Hippocampal formation (tissue), 2 donors: ENCODE measurements at regions not wholly inside any gene's neighbourhood (a gene's known extent, or its start where the extent isn't known, plus 50 kb on each side); places are given as distances from the start of the nearest gene placed in this dataset.

Experiments
- DNase-seq, 2 donors: peaks; one replicate each; lab custom pipeline; 2025; lab: John Stamatoyannopoulos, UW

DNA sequence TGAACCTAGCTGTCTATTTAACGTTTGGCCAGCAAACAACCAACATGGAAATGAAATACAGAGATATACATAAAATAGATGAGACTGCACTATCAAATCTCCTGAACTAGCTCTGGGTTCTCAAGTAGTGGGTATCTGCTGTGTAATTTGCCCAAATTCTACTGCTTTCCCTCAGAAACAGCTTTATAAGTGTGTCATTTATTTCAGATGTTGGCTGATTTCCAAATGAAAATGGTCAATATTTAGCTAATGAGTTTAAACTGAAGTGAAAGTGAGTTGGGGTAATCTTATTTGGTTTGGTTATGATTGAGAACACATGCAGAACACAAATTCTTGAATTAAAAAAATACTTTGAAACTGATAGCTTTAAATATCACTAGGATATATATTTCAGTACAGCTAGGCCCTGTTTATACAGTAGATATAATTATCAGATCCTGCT, 601.7 kb upstream of the CXADR start:
- DNase-seq, result no peak

- DNase-seq, result no peak
Measured at GRCh38 chr21:16912075-16912474, 600.8 kb upstream of the CXADR start.

GRCh38 chr21:16913010-16913409, 599.8 kb upstream of the CXADR start:
- no peak for DNase-seq

GRCh38 chr21:16928439-16928838, 584.4 kb upstream of the CXADR start:
- DNase-seq, result no peak

DNA sequence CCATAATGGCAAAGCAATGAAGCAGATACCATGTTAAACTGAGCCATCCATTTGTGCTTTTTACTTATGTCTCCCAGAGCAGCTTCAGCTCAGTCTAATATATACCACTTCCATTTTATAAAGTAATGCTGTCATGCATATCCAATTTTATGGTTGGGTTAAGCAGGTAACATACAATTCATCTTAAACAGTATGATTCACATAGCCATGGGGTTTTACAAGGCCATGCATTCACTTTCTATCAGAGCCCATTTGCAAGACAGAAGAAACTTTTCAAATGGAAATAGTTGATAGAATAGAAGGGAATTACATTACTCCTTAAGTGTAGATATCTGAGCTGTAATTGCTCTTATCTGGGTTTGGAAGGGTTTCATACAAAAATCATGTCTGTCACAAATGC, 580.5 kb upstream of the CXADR start:
- no peak for DNase-seq

GRCh38 chr21:16942703-16943102, 570.1 kb upstream of the CXADR start:
- no peak for DNase-seq

- DNase-seq, result no peak
Measured at GRCh38 chr21:16943231-16943630, 569.6 kb upstream of the CXADR start.

- DNase-seq, result no peak
Measured at GRCh38 chr21:16945580-16945979, 567.3 kb upstream of the CXADR start.

GRCh38 chr21:16956824-16957223, 556.0 kb upstream of the CXADR start:
- DNase-seq, result no peak

DNA sequence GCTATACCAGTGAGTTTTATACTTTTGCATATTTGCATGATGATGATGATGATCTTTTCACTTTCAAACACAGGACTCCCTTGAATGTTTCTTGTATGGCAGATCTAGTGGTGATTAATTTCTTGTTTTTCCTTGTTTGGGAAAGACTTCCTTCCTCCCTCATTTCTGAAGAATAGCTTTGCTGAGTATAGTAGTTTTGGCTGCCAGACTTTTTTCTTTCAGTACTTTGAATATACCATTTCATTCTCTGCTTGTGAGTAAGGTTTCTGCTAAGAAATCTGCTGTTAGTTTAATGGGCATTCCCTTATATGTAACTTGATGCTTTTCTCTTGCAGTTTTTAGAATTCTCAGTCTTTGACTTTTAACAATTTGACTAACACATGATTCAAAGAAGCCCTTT, 547.4 kb upstream of the CXADR start:
- no peak for DNase-seq

GRCh38 chr21:16968436-16968835, 544.4 kb upstream of the CXADR start:
- DNase-seq, result no peak

DNA sequence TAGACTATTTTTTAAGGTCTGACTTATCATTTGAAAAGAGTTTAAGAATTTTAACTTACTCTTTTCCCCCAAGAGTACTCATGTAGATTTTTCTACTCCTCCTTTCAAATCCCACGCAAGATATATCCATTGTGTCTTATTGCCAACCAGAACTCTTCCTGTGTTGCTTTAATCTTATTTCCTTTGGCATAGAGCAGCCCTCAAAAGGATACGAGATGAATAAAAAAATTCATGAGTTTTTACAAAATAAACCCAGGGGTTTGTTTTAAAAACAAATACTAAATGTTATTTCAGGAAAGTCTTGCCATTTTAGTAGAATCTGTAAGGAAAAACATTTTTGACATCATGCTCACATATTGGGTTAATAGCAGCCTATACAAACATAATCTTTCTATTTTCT, 543.2 kb upstream of the CXADR start:
- no peak for DNase-seq

DNA sequence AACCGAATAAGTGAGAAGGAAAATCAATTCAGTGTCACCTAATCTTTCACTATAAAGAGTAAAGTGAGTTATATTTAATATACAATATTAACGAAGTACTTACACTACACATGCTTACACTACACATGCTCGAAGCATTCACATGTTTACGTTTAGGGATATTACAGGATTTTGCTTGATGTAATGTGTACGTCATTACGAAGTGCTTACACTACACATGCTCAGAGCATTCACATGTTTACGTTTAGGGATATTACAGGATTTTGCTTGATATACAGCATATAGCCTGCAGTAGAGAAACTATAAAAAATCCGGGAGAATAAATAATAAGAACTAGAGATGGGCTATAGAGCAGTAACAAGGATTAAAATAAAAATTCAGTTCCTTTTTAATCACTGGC, 538.8 kb upstream of the CXADR start:
- DNase-seq, result no peak

GRCh38 chr21:16976193-16976592, 536.6 kb upstream of the CXADR start:
- no peak for DNase-seq

- peak in 1 of 2 donors; percentile 12 for DNase-seq
Measured at GRCh38 chr21:16978309-16978895, 534.4 kb upstream of the CXADR start.

- no peak for DNase-seq
Measured at GRCh38 chr21:16979574-16979973, 533.3 kb upstream of the CXADR start.

GRCh38 chr21:16983420-16983819, 529.4 kb upstream of the CXADR start:
- DNase-seq, result no peak

DNA sequence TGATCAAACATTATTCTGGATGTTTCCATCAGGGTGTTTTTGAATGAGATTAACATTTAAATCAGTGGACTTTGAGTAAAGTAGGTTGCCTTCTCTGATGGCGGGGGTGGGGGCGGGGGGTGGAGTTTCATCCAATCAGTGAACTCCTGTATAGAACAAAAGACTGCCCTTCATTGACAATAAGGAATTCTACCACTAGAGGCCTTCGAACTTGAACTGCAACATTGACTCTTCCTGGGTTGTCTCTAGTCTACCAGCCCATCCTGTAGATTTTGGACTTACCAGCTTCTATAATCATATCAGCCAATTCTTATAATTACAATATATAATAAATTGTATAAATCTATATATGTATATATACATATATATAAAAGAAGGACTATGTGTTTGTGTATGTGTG, 520.4 kb upstream of the CXADR start:
- DNase-seq, result no peak

GRCh38 chr21:16993416-16994038, 519.3 kb upstream of the CXADR start:
- no peak for DNase-seq

DNA sequence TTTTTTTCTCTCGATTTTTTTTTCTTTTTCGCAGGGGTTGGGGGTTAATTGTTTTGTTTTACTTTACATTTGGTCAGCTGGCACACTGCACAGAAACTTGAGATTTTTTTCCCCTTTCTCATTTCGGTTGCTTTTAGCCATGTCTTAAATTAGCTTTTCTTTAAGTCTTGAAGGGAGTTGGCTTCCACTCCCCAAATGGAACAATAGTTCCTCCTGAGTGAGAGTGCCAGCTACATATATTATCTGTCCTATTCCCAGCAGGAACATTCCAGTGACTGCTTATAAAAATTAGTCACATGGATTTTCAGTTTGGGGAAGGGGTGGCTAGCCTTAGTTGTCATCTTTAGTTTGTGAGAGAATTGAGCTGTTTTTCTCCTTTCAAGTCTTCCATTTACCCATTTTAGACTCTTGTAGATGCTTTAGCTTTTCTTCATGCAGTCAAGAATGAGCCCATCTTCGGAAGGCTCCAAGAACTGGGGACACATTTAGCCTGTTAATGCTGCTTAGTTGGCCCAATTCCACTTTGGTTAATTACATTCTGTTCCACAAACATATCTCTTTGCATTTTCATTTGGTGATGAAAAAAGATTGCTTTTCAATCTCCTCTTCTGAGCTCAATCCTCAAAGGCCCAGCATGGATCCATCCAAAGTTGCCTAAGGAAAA, 510.1 kb upstream of the CXADR start:
- no peak for DNase-seq

GRCh38 chr21:17003258-17003615, 509.6 kb upstream of the CXADR start:
- no peak for DNase-seq

- DNase-seq, result no peak
Measured at GRCh38 chr21:17003763-17004373, 509.0 kb upstream of the CXADR start.

DNA sequence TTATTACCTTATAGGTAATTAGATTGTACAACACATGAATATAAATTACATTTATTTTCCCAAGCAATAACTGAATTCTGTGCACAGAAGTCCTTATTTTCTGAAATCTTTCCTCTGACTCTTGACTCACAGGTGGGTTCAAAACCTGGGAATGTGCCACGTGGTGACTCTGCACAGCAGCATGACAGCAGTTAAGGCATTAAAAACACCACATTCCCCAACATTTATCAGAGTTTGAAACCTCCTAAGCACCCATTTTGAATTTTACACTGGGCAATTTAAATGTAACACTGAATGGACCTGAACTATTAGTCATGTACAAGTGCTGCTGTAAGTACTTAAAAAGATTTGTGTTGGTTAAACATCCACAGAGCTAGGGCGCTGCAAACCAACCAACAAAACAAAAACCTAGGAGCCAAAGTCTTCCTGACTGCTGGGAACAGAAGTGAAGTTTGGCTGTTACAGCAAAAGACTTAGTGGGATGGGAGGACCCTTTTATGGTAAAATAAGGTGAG, 480.6 kb upstream of the CXADR start:
- DNase-seq, result no peak
